SIG-M5 treated with dmso at 0.1 percent for 504 hours (cell line): ENCODE measurements at regions not wholly inside any gene's neighbourhood (a gene's known extent, or its start where the extent isn't known, plus 50 kb on each side); places are given as distances from the start of the nearest gene placed in this dataset.

Experiments
- DNase-seq: peaks from one replicate; lab custom pipeline; 2025; ENCODE audit not compliant: unreplicated experiment; lab: John Stamatoyannopoulos, UW

- DNase-seq: no peak
These were observed 226.2 kb upstream of the MAN1A1 start for GRCh38 chr6:119575721-119576120.

- DNase-seq: no peak
These were observed 219.0 kb upstream of the MAN1A1 start for GRCh38 chr6:119568580-119568979.

- DNase-seq: no peak
These were observed 217.1 kb upstream of the MAN1A1 start for GRCh38 chr6:119566546-119567260.

GRCh38 chr6:119565893-119566292 is 216.3 kb upstream of the MAN1A1 start:
- no peak for DNase-seq

- no peak for DNase-seq
These were observed 212.6 kb upstream of the MAN1A1 start for GRCh38 chr6:119562168-119562567.

- DNase-seq: no peak
These were observed 210.0 kb upstream of the MAN1A1 start for GRCh38 chr6:119559586-119559985.

GRCh38 chr6:119557239-119557638 is 207.7 kb upstream of the MAN1A1 start:
- no peak for DNase-seq

- no peak for DNase-seq
These were observed 202.5 kb upstream of the MAN1A1 start for GRCh38 chr6:119552021-119552420.

GRCh38 chr6:119547024-119547423 is 197.5 kb upstream of the MAN1A1 start:
- no peak for DNase-seq

- no peak for DNase-seq
These were observed 195.7 kb upstream of the MAN1A1 start for GRCh38 chr6:119545245-119545644.

- DNase-seq: no peak
These were observed 195.0 kb upstream of the MAN1A1 start for GRCh38 chr6:119544325-119545175.

- DNase-seq: no peak
These were observed 193.8 kb upstream of the MAN1A1 start for GRCh38 chr6:119543332-119543731.

GRCh38 chr6:119542037-119542436 is 192.5 kb upstream of the MAN1A1 start:
- no peak for DNase-seq

- no peak for DNase-seq
These were observed 191.8 kb upstream of the MAN1A1 start for GRCh38 chr6:119541132-119541905.

- DNase-seq: no peak
These were observed 190.9 kb upstream of the MAN1A1 start for GRCh38 chr6:119540417-119540816.

GRCh38 chr6:119539066-119539746 is 189.6 kb upstream of the MAN1A1 start:
- DNase-seq: no peak

GRCh38 chr6:119536666-119537065 is 187.1 kb upstream of the MAN1A1 start:
- DNase-seq: no peak

GRCh38 chr6:119535332-119535731 is 185.8 kb upstream of the MAN1A1 start:
- no peak for DNase-seq

- no peak for DNase-seq
These were observed 184.2 kb upstream of the MAN1A1 start for GRCh38 chr6:119533603-119534279.

GRCh38 chr6:119527231-119527578 is 177.6 kb upstream of the MAN1A1 start:
- DNase-seq: no peak
